Hypothalamus (tissue), 51 donors: ENCODE measurements at regions not wholly inside any gene's neighbourhood (a gene's known extent, or its start where the extent isn't known, plus 50 kb on each side); places are given as distances from the start of the nearest gene placed in this dataset.

Source experiments
- DNase-seq, 51 donors: peaks; one replicate each; lab custom pipeline; 2025; lab: John Stamatoyannopoulos, UW

DNA sequence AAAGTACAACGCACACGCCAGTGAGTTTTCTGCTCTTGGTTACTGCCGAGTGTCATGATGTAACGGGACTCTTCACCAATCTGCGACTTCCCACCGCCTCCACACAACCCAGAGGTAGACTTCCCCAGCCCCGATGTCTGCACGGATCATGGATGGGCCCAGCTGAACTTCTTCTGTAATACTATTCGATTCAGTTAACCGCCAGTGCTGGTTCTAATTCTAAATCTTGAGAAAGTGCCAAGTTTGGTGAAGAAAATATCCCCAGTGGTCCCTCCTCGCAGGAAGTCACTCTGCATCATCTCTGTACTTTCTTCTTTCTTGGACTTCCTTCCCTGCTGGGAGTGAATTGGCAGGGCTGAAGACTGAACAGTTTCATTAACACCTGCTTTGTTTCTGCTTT, 77.6 kb upstream of the SLC35F4 start:
- DNase-seq, result no peak

DNA sequence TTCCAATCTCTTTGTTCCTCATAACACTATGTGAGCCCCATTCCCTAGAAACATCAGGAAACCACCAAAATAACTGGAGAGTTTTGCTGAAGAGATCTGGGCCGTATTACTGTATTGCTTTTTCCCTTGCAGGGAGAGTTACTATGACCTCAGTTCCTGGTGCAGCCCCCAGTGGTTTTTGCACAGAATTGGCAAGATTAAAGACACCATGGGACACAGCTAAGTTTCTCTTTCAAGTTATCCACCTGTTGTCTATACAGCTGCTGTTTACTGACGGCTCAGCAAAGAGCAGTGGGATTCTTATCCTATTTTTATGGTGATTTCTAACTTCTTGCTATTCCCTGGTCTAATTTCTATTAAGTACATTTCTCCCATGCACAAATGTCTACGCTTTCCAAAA, 77.1 kb upstream of the SLC35F4 start:
- no peak for DNase-seq

DNA sequence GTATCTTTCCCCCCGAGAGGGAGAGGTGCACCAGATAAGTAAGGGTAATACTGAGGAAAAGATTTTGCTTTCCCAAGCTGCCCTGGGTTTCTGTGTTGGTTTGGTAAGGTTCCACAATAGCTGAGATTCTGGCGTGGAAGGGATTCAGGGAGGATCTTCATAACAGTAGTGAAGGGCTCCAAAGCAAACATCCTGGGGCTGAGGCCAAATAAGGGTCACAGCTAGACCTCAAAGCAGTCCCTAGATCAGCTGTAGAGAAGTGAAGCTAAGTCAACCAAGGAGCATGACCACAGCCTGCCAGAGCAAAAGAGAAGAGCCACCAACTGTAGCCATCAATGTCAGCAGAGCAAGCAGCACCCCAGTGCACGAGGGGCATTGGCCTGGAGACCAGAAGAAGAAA, 73.2 kb upstream of the SLC35F4 start:
- DNase-seq, result no peak

DNA sequence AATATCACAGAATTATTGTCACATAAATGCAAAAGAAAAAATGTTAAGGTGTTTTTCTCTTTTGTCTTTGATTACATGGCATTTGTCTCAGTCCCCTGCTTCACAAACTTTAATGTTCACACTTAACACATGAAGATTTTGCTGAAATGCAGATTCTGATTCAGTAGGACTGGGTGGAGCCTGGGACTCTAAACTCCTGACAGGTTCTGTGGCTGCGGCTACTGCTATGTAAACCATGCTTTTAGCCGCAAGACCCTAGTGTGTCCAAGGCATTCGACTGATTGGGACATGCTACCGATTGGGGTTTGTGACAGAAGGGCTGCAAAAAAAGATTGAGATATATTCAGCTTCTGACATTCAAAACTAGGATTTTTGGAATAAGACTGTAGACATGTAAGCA, 72.6 kb upstream of the SLC35F4 start:
- DNase-seq, result no peak

DNA sequence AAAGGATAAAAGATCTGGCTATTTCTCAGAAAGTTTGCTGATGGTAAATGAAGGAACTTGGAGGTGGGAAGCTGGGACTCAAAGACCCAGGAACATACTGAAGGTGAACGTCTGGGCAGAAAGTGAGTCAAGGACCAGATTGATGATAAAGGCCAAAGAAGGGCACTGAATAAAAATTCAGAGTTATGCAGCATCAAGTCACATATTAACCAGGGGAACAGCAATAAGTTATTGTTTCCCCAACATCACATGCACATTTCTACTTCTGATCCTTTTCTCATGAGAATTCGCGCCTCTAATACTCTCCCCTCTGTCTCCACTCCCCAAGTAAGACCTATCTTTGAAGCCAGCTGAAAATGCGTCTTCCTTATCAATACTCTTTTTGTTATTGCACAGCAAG, 71.8 kb upstream of the SLC35F4 start:
- no peak for DNase-seq

DNA sequence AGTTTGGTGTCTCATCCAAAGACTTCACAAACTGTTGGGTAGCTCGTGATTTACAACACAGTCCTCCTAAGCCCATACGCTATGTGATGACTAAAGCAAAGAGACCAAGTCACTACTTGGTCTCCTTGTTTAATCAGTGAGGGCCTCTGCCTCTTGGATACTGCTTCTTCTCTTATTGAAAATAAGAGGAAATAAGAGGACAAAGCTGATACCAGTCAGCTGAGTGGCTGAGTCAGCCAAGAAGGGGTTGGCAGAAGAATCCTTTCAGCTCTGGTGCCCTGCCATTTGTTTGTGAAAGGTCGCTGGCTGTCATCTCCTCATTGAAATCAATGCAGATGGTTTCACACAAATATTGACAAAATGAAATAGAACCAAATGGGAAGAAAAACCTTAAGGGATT, 67.5 kb upstream of the SLC35F4 start:
- DNase-seq, result peak in 2 of 51 donors; percentile 1

DNA sequence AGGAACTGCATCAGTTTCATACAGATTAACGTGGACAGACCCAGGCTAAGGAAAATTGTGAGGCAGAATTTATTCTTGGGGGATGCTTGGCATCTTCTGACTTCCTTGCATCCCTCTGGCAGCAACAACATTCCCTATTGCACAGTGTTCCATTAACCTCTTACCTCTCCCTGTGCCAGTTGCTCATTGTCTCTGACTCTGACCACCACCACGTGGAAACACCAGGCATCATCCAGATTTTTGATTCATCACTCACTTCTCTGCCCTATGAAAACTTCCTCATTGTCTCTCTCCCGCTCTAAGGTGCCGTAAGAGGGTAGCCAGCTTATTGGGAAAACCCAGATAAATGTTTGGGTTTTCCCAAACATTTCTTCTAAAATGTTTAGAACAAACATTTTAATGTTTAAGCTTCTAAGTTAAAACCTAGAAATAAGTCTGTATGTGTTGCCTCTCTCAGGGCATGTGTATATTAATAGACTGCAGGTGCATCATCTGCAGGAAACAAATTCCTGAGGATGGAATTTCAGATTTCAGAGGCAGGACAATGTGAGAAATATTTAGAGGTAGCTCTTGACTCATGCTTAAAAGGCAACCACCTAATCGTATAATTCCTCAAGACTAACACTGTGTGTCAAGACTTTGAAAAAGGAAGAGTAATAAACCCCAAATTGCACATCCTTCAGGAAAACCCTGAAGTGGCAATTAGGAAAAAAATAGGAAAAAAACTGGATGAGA, 64.5 kb upstream of the SLC35F4 start:
- no peak for DNase-seq

DNA sequence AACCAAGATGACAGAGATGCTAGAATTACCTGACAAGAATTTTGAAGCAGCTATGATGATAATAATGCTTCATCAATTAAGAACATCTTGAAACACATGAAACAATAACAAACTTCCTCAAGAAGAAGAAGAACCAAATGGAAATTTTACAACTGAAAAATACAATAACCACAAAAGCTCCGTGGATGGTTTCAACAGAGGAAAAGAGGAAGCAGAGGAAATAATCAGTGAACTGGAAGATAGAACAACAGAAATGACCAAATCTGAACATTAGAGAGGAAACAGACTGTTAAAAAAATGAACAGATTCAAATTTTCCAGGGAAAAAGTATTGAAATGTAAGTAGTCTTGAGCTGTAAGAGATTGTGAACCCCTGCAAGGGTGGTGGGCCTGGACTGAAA, 62.8 kb upstream of the SLC35F4 start:
- no peak for DNase-seq

DNA sequence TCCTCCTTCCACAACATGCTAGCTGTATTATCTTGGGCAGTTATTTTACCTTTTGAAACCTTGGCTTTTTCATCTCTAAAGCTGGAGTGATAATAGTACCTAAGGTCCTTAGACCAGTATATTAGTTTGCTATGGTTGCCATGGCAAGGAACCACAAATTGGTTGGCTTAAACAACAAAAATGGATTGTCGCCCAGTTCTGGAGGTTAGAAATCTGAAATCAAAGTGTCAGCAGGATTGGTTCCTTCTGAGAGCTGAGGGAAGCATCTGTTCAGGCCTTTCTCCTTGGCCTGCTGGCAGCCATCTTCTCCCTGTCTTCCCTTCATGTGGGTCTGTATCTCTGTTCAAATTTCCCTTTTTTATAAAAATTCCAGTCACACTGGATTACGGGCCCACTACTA, 55.5 kb upstream of the SLC35F4 start:
- no peak for DNase-seq

DNA sequence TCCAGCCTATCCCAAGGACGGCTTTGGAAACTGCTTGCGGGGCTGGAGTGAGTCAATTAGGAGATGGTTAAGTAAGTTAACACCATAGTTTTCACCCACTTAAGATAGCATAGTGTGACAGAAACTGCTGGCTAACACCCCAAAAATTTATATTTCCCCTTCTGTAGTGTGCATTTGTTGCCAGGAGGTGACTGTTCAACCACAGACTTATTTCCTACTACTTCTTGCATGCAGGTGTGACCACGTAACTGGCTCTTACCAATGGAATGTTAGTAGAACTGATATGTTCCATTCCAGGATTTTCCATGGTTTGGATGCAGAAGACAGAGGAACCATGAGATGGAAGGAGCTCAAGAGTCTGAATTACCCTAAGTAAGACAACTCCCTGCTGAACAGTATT, 52.9 kb upstream of the SLC35F4 start:
- DNase-seq, result no peak
